SK-N-SH treated with all-trans-retinoic acid at 6 μM for 48 hours (cell line): ENCODE measurements at regions not wholly inside any gene's neighbourhood (a gene's known extent, or its start where the extent isn't known, plus 50 kb on each side); places are given as distances from the start of the nearest gene placed in this dataset.

Source experiments
- ATAC-seq: fragments of 200-7000 bp; cut with Tn5 transposase; 3 replicates; pipeline ENCODE4 v1.9.1; 2020; ENCODE audit warnings: mild to moderate bottlenecking, moderate library complexity
- ARNTL ChIP-seq: fragments of 450-650 bp; formaldehyde crosslinking; IDR thresholded peaks from 2 replicates; pipeline ENCODE4 v1.5.0; 2020; ENCODE audit warnings: low read depth, mild to moderate bottlenecking, moderate library complexity, borderline replicate concordance
- BACH2 ChIP-seq: fragments of 250-450 bp; sonication (Bioruptor Pico); IDR thresholded peaks from 2 replicates; pipeline ENCODE4 v1.9.0; 2021; ENCODE audit warnings: mild to moderate bottlenecking, borderline replicate concordance
- CREB5 ChIP-seq: fragments of 250-450 bp; sonication (Bioruptor Pico); IDR thresholded peaks from 2 replicates; pipeline ENCODE4 v1.5.1; 2020; ENCODE audit warnings: low read depth, mild to moderate bottlenecking, moderate library complexity
- CSDC2 ChIP-seq: fragments of 250-450 bp; sonication (Bioruptor Pico); IDR thresholded peaks from 2 replicates; pipeline ENCODE4 v1.5.0; 2020; ENCODE audit warnings: mild to moderate bottlenecking, moderate library complexity
- CSRNP3 ChIP-seq: fragments of 250-450 bp; sonication (Bioruptor Pico); IDR thresholded peaks from 2 replicates; pipeline ENCODE4 v1.5.1; 2021; ENCODE audit warnings: mild to moderate bottlenecking, moderate library complexity
- ESRRG ChIP-seq: fragments of 250-450 bp; sonication (Bioruptor Pico); IDR thresholded peaks from 2 replicates; pipeline ENCODE4 v1.6.1; 2021; ENCODE audit warnings: mild to moderate bottlenecking
- GLIS3 ChIP-seq: fragments of 250-450 bp; sonication (Bioruptor Pico); IDR thresholded peaks from 2 replicates; pipeline ENCODE4 v1.5.0; 2020; ENCODE audit warnings: mild to moderate bottlenecking, moderate library complexity
- ISL1 ChIP-seq: fragments of 250-450 bp; sonication (Bioruptor Pico); IDR thresholded peaks from 2 replicates; pipeline ENCODE4 v2.1.2; 2022; ENCODE audit warnings: mild to moderate bottlenecking, moderate library complexity
- OSR1 ChIP-seq: fragments of 250-450 bp; sonication (Bioruptor Pico); IDR thresholded peaks from 2 replicates; pipeline ENCODE4 v1.8.0; 2022; ENCODE audit warnings: moderate library complexity, mild to moderate bottlenecking, inconsistent platforms
- PATZ1 ChIP-seq: fragments of 250-450 bp; sonication (Bioruptor Pico); IDR thresholded peaks from 2 replicates; pipeline ENCODE4 v1.8.0; 2020; ENCODE audit warnings: mild to moderate bottlenecking, moderate library complexity, borderline replicate concordance
- POU6F1 ChIP-seq: fragments of 250-450 bp; sonication (Bioruptor Pico); IDR thresholded peaks from 2 replicates; pipeline ENCODE4 v1.8.0; 2021; ENCODE audit warnings: low read depth, mild to moderate bottlenecking, moderate library complexity, borderline replicate concordance
- PPARA ChIP-seq: fragments of 250-450 bp; sonication (Bioruptor Pico); IDR thresholded peaks from 2 replicates; pipeline ENCODE4 v1.5.0; 2020; ENCODE audit warnings: mild to moderate bottlenecking, borderline replicate concordance
- RARB ChIP-seq: fragments of 250-450 bp; sonication (Bioruptor Pico); IDR thresholded peaks from 2 replicates; pipeline ENCODE4 v1.8.0; 2021; ENCODE audit warnings: mild to moderate bottlenecking, moderate library complexity
- SNAI2 ChIP-seq: fragments of 250-450 bp; sonication (Bioruptor Pico); IDR thresholded peaks from 2 replicates; pipeline ENCODE4 v1.5.0; 2020; ENCODE audit warnings: mild to moderate bottlenecking, moderate library complexity
- TOX ChIP-seq: fragments of 250-450 bp; sonication (Bioruptor Pico); IDR thresholded peaks from 2 replicates; pipeline ENCODE4 v1.8.0; 2021; ENCODE audit warnings: mild to moderate bottlenecking, moderate library complexity, borderline replicate concordance
- TSHZ2 ChIP-seq: fragments of 250-450 bp; sonication (Bioruptor Pico); IDR thresholded peaks from 2 replicates; pipeline ENCODE4 v1.5.0; 2020; ENCODE audit warnings: mild to moderate bottlenecking, moderate library complexity
- ZC3H10 ChIP-seq: fragments of 250-450 bp; sonication (Bioruptor Pico); IDR thresholded peaks from 2 replicates; pipeline ENCODE4 v1.5.1; 2021; ENCODE audit warnings: mild to moderate bottlenecking, moderate library complexity
- ZFP3 ChIP-seq: fragments of 250-450 bp; sonication (Bioruptor Pico); IDR thresholded peaks from 2 replicates; pipeline ENCODE4 v1.5.0; 2020; ENCODE audit warnings: mild to moderate bottlenecking, moderate library complexity
- ZFP30 ChIP-seq: fragments of 450-650 bp; formaldehyde crosslinking; IDR thresholded peaks from 2 replicates; pipeline ENCODE4 v1.5.0; 2022; ENCODE audit warnings: mild to moderate bottlenecking, moderate library complexity
- ZNF565 ChIP-seq: fragments of 450-650 bp; formaldehyde crosslinking; conservative IDR thresholded peaks from 2 replicates; pipeline ENCODE4 v1.5.0; 2020; ENCODE audit warnings: low read depth, mild to moderate bottlenecking, moderate library complexity
- ZNF70 ChIP-seq: fragments of 450-650 bp; formaldehyde crosslinking; IDR thresholded peaks from 2 replicates; pipeline ENCODE4 v1.5.0; 2020; ENCODE audit warnings: mild to moderate bottlenecking, moderate library complexity
- ZNF8 ChIP-seq: fragments of 450-650 bp; formaldehyde crosslinking; IDR thresholded peaks from 2 replicates; pipeline ENCODE4 v1.5.0; 2020; ENCODE audit warnings: mild to moderate bottlenecking, moderate library complexity

GRCh38 chr6:91659891-91660290, 1073.0 kb upstream of the MAP3K7 start:
- TF ChIP-seq ZNF8 (no peak), ZFP30 (CRISPR knock-in tag) (no peak), CSRNP3 (CRISPR knock-in tag) (no peak), BACH2 (CRISPR knock-in tag) (no peak), PPARA (CRISPR knock-in tag) (no peak), TOX (CRISPR knock-in tag) (no peak), TSHZ2 (CRISPR knock-in tag) (no peak), ZC3H10 (CRISPR knock-in tag) (no peak), ESRRG (CRISPR knock-in tag) (no peak), ISL1 (CRISPR knock-in tag) (no peak), ZFP3 (no peak), RARB (CRISPR knock-in tag) (no peak), ZNF565 (CRISPR knock-in tag) (no peak), CSDC2 (CRISPR knock-in tag) (no peak), ARNTL (CRISPR knock-in tag) (no peak), ZNF70 (CRISPR knock-in tag) (no peak), POU6F1 (CRISPR knock-in tag) (no peak), SNAI2 (CRISPR knock-in tag) (no peak), CREB5 (CRISPR knock-in tag) (no peak)
- TF ChIP-seq, all 23 proteins: peak for 0
- ATAC-seq: no peak

- TF ChIP-seq ZFP30 (CRISPR knock-in tag) (no peak), ARNTL (CRISPR knock-in tag) (no peak), ZNF8 (no peak), GLIS3 (no peak), PATZ1 (CRISPR knock-in tag) (no peak), ZC3H10 (CRISPR knock-in tag) (no peak), OSR1 (CRISPR knock-in tag) (no peak), CSDC2 (CRISPR knock-in tag) (no peak), ZNF70 (CRISPR knock-in tag) (no peak), BACH2 (CRISPR knock-in tag) (no peak), CREB5 (CRISPR knock-in tag) (no peak), ZNF565 (CRISPR knock-in tag) (no peak)
- TF ChIP-seq, all 23 proteins: peak for 0
- ATAC-seq: no peak
Measured at GRCh38 chr6:91654793-91655192, 1067.9 kb upstream of the MAP3K7 start.
